Fibroblast of gingiva (primary cell): ENCODE measurements at regions not wholly inside any gene's neighbourhood (a gene's known extent, or its start where the extent isn't known, plus 50 kb on each side); places are given as distances from the start of the nearest gene placed in this dataset.

Experiments
- DNase-seq: peaks from one replicate; pipeline ENCODE4 v3.0.0-alpha.2; 2011; ENCODE audit warnings: low read depth

DNA sequence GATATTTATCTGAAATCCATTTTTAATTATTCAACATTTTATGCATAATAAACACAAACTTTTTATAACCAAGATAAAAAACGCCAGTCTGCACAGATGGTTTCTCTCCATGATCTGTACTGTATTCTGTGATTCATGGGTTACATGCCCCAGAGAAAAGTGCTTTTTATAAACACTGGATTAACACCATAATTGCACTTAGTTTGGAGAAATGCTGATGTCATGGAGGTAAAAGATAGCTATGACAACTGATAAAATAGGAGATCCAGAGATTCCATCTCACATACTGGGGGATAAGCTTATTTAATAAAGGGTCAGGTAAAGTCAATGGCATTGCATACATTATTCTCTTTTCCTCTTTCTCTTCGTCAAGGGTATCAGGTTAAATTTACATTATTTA lies 1460.4 kb upstream of the ALCAM start:
- DNase-seq = no peak

DNA sequence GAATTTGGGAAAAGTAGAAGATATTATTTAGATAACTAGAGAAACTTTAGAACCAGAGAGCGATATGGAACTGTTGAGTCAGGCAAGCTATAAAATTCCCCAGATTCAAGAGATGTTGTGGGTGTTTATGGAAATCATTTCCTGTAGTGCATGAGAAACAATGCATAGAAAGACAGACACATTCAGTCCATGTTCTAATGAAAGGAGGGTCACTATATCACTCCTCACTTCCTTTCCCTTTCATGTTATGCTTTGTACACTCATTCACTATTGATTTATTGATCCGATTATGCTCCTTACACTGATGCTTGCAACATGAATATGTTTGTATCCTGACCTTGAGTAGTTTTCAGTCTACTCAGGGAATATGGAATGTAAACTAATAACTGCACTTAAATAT lies 1459.9 kb upstream of the ALCAM start:
- DNase-seq = no peak

DNA sequence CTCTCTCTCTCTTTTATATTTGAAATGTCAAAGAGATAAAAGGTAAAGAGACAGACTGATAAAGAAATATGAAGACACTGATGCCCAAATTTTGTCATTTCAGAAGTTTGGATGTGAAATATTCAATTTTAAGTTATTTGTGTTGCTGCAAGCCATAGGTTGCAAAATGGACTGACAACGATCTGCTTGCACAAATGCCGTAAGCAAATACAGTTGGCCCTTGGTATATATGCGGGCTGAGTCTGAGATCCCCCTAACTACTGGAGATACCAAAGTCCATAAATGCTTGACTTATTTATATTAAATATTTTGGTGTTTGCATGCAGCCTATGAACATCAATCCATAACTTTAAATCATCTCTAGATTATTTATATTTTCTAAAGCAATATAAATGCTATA lies 1459.1 kb upstream of the ALCAM start:
- DNase-seq = no peak

DNA sequence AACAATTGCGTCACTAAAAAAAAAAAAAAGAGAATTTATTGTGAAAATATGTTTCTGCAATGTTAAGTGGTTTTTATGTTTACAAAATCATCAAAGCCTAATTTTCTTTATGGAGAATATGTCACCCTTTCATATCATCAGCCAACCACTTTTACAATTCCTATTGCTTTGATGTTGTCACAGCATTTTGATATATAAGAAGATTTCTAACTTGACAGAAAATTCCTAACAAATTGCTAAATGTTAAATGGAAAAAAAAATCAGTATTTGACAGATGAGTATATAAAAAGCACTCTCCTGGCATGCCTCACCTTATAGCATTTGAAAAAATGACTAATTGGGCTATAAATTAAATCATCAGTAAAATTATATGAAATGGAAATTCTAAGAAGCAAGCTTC lies 1457.3 kb upstream of the ALCAM start:
- no peak for DNase-seq

DNA sequence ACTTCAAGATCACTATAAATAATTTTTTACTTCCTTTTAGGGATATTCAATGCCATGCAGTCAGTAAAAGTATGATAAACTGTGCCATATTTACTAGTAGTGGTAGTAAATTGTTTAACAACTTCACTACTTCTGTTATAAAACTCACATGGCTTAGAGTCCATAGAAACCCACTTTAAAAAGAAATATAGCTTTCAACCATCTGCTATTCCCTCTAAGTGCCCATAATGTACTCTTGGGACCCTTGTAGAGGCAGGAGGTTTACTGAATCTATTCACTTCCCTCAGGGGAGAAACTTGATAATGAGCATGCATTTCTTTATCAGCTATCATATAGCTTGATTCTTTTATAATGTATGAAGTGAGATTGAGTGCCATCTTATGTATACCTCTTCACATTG lies 1448.4 kb upstream of the ALCAM start:
- DNase-seq = no peak

DNA sequence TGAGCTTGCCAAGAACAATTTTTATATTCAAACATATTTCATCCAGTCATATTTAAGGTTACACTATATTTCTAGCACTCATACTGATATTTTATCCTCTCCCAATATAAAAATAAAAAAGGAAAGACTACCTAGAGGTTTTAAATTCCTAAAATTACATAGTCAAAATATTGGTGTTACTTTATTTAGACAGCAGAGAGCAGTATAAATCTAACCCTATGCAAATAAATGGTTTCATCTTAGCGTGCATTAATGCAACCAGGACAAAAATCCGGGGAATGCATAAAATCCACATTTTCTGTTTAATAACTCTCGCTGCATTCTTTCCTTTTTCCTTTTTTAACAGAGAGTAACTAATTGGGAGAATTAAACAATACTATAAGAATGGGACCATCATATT lies 1447.4 kb upstream of the ALCAM start:
- no peak for DNase-seq

DNA sequence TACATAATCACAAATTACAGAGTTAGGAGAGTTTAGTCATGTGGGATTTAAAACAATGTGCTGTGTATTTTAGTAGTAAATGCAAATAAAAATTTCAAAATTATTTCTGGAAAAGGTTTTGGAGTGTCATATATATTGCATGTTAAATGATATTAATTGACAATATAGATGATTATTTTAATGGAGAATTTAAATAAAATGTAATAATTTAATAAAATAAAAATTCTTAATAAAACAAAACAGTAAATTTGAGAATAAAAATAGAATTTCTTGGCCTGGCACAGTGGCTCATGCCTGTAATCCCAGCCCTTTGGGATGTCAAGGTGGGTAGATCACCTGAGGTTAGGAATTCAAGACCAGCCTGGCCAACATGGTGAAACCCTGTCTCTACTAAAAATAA lies 1442.8 kb upstream of the ALCAM start:
- no peak for DNase-seq

DNA sequence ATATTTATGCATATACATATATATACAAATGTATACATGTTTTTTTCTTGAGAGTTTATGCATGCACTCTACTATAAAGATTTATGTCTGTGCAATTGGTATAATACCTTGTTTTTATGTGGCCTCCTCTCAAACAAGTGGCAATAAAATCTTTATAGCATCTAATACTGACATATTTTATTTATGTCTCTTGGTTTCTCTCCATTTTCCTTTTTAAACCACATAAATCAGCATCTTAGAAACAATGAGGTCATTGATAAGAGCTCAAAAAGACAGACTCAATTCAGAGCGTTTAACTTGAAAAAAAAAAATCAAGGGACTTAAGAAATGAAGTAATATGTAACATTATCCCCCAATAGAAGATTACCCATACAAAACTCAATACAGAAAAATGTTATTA lies 1442.2 kb upstream of the ALCAM start:
- no peak for DNase-seq

DNA sequence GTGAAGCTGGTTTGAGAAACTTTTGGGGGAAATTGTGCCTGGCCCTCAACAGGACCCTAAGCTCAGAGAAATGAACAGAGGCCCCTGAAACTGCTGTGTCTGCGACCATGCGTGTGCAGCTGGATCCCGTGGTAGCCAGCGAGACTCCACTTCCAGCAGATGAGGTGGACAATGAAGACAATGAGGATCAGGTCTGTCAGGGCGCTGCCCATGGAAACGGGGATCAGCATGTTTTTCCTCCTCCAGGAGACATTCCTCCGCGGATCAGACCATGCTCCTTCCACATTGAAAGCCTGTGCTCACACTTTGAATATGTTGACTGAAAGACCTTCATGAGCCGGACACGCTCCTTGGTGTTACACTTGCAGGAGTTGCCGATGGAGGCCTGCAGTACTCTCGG lies 1439.8 kb upstream of the ALCAM start:
- DNase-seq = no peak

DNA sequence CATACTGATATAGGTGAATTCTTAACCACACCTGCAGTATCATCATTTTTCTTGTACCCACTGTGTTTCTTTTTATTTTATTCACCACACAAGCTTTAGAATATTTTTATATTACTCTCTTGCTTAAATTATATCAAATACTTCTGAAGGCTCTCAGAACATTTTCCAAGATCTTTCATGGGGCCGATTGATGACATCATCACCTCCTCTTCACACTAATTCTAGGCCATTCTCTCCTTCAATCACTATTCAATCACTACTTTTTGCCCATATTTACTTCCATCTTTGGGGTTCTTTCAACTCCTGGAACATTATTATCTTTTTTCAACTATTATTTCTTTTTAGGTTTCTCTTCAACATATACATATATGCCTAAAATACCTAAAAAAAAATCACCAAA lies 1438.8 kb upstream of the ALCAM start:
- no peak for DNase-seq

DNA sequence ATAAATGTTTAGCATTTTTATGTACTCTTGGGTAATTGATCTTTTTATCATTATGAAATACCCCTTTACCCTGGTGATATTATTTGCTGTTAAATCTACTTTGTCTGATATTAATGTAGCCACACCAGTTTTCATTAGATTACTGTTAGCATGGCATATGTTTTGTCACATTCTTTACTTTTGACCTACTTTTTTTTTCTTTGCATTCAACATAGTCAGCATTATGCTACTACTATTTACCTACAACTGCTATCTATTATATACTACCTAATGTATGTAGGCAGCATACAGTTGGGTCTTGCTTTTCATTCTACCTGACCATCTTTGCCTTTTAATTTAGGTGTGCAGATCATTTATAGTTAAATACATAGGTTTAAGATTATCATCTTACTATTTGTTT lies 1429.6 kb upstream of the ALCAM start:
- DNase-seq = no peak

DNA sequence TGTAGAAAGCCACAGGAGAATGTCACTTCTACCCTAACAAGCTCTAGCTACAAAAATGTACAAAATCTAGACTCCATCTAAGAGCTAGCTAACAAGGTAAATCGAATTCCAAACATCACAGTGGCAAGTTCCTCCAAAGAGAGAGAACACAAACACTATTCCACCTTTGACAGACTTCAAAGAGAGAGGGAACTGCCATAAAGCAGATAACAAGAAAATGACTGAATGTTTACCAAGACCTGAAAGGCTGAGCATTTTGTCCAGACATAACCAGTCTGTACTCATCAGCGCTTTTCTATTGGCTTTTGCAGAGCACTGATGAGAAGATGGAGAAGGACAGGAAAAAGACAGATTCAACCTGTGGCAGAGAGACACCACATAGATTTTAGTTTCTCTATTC lies 1419.6 kb upstream of the ALCAM start:
- DNase-seq = no peak

DNA sequence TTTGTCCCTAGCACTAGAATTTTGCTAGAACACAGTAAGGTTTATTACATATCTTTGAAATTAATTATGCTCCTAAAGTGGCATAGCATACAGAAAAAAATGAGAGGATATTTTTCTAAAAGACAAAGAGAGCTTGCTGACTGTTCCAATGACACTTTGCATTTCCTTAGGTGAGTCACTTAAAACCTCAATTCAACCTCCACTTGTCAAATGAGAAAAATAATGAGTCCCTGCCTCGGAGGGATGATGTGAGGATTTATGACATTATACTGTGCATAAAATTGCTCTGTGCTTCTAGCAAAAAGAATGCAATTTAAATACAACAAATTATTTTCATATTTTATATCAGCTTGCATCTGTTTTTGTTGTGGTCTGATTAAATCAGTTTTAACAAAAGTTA lies 1417.0 kb upstream of the ALCAM start:
- no peak for DNase-seq

DNA sequence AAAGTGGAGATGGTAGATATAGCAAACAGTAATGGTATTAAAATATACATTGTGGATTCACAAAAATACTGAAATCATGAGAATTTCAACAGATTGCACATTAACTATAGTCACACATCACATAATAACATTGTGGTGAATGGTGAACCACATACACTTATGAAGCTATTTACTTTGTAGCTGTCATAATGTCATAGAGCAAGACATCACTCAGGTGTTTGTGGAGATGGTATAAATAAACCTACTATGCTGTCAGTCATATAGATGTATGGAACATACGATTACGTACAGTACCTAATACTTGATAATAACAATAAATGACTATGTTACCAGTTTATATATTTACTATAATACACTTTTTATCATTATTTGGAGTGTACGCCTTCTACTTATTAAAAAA lies 1416.0 kb upstream of the ALCAM start:
- no peak for DNase-seq

DNA sequence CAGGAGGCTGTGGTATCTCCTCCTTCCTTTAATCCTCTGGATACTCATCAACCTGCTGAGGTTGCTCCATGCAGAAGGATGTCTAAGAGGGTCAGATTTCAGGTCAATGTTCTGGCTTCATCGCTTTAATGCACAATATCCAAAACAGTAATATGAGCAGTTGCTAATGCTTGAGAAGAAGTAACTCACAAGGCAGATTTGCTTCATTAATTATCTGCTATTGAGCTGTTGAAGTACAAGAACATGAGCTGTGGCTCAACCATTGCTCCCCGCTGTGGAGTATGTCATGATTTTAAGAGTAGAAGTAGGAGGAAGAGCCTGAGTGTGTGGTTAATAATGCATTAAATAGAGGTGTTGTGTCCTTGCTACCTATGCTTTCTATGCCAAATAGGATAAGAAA lies 1412.9 kb upstream of the ALCAM start:
- no peak for DNase-seq

DNA sequence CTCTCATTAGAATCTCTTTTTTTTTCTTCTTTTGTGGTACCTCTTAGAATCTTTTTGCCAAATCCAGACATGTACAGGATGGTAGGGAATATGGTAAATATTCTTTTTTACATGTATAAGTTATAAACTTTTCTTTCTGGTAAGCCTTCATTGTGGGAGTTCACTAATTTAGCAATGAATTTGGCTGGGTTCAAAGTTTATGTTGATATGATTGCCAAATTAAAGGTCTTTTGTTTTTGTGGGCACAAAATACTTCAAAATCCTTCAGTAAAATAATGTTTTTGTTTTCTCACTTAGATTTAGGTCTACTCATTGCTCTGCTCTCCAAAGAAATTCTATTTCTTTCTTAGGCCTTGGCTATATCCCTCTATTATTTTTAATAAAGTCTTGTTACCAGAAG lies 1405.9 kb upstream of the ALCAM start:
- DNase-seq = no peak

DNA sequence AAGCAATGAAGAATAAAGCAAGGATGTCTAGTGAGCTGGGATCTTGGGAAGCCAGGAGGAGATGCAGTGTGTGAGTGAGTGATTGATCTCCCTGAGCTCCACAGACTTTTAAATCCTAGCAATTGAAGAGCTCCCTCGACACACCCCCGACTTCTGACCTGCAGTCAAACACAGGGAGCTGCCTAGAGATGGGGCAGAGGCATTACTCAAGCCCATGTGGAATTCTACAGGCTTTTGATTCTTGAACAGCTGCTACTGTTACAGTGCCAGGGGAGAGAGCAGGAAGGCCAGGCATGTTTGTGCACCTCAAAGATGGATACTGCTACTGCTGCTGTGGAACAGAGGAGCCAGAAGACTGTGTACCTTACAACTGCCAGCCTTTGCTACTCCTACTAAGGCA lies 1403.1 kb upstream of the ALCAM start:
- no peak for DNase-seq

DNA sequence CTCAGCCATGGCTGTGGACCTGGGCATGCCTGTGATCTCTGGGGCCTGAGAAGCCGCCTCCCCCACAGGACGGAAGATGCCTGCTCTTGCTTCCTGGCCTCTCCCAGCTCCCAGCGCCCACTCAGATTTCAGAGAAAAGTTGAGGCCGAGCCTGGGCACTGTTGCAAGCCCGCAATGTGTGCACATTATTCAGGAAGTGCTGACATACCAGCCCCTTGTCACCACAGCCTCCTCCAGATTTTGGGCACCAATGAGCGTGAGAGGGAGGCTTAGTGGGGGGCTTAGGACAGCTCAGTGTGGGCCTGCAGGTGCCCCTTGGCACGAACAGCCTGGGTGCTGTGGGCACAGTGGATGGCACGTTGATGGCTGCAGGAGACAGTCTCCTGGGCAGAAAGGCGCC lies 1400.9 kb upstream of the ALCAM start:
- DNase-seq = no peak

DNA sequence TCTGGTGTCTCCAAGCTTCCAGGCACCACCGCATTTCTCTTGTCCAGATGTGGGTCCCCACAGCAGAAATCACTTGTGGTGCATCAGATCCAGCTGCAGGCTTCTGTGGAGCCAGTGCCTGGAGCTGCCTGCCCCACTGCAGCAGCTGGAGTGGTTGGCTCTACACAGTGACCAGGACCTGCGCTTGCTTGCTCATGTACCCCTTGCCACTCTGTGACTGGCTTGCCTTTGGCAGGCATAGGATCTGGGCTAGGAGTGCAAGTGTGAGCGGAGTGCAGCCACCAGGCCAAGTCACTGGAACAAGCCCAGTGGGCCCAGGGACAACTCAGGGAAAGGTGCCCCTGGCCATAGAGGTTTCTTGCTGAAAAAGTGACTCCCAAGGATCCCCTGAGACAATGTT lies 1400.0 kb upstream of the ALCAM start:
- DNase-seq = no peak

DNA sequence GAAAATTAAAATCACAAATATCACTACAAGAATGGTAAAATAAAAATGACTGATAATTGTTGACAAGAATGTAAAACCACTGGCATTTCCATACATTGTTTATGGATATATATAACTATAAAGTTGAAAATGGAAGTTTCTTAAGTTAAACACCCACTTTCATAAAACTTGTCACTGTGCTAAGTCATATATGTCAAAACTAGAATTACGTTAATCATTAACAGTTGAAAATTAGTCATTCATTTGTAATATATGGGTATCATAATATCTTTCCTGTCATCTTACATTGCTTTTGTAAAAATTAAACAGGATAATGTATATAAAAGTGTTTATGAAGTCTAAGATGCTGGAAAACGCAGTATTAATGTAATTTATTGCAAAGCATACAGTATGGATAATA lies 1398.6 kb upstream of the ALCAM start:
- no peak for DNase-seq

DNA sequence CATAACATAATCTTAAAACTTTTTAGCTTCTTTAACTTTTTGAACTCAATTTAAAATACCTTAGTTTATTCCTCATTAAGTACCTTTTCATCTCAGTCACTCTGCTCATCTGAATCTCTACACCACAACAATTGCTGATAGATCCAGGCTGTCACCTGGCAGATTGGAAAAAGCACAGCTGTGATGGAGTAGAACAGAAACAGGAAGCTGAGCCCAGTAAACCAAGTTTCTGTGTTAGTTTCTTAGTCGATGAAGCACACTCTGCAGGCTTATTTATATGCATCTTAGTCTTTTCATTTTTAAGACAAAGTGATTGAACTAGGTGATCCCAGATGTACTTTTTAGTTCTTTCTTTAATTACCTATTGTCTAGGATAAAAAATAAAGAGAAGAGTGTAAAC lies 1398.0 kb upstream of the ALCAM start:
- DNase-seq = no peak

DNA sequence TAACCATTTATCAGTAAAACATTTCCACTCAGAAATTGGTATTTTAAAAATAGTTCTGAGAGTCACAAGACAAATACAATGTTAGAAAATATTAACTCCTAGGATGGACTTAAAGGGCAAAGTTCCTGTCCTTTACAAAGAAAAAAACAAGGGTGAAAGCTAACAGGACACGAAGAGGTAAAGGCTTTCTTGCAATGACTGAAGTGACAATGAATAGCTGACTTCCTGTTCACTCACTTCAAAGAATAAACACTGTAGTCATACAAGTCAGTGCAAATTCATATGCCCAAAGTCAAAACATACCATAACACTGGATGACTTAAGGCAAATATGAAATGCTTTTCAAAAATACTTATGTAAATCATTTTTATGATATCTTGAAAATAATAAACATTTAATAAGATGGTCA lies 1389.8 kb upstream of the ALCAM start:
- no peak for DNase-seq

DNA sequence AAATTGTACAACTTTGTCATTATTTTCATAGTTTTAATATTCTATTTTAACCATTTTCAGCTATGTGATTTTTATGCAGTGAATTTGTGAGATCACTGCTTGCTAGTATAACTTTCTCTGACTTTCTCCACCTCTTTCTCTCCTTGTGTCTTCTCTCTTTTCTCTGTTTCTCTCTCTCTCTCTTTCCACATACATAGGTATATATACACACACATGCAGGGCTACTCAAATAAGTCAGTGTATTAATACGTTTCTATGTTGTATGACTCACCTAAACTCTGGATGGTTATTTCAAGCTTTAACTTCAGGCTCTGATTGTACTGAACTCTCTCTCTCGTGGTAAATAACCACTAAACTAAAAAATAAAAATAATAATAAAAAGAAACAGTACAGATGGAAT lies 1389.3 kb upstream of the ALCAM start:
- DNase-seq = no peak

DNA sequence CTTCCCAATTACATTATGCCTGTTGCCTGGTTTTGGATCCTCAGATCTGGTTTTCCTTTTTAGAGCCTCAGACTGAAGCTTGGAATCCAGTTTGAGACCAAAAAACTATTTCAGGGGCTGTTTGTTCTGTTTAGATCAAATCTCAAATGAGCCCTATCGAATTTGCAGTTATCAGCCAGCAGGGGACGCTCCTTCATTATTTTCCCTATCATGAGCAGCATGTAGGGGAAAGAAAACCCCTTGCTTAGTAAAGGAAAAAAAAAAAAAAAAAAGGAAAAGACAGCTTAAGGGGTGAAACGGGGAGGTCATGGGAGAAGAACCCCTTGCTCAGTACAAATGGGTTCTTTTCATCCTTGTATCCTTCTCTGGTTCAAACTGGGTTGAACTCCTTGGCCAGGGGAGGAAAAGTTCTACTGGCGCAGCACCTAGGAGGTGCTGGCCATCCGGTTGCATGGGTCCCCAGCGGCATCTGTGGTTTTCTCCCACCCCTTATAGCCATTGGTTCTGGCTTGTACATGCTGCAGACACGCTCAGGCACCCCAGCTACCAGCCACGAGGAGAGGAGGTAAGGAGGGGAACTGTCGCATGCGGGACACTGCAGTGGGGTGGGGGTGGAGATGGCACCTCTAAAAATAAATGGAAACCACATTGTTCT lies 1375.1 kb upstream of the ALCAM start:
- no peak for DNase-seq

DNA sequence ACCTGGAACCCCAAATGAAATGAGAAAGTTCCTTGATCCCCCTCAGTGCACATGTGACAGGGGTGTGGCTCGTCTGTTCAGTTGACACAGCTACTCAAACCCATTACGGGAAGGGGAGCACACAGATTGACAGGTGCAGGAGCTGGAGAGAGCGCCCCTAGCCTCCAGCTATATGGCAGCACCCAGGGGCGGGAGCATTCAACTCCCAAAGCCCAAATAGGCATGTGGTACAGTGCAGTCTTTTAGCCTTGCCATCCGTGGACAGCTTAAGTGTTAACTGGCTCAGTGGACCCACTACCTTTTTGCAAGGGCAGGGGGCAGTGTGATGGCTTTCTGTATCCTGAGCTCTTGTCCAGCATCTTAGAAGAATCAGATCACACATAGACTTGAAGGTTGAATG lies 1374.2 kb upstream of the ALCAM start:
- no peak for DNase-seq
